T-cell (primary cell): ENCODE measurements at regions not wholly inside any gene's neighbourhood (a gene's known extent, or its start where the extent isn't known, plus 50 kb on each side); places are given as distances from the start of the nearest gene placed in this dataset.

Experiments used
- ATAC-seq, 4 experiments: fragments of 200-7000 bp in 3 of 4; fragments of 150-1000 bp in 1 of 4; cut with Tn5 transposase; replicated peaks in 1 of 4; 1 replicate in 3 of 4; 2 replicates in 1 of 4; pipeline ENCODE4 v1.10.0; 2021; ENCODE audit warnings: moderate library complexity in 3 of 4, mild to moderate bottlenecking in 2 of 4, moderate number of reproducible peaks in 1 of 4
- CTCF ChIA-PET, 2 donors: fragments of 300-600 bp; sonication (Branson Sonifier 250); formaldehyde crosslinking; loops; one replicate each; lab custom pipeline; 2022; ENCODE audit warnings: antibody characterized with exemption in 2 of 2; lab: Charles Lee
- POLR2A ChIA-PET, 2 donors: fragments of 300-600 bp; sonication (Branson Sonifier 250); formaldehyde crosslinking; loops; one replicate each; lab custom pipeline; 2022; ENCODE audit warnings: antibody characterized with exemption in 2 of 2; lab: Charles Lee
- DNase-seq, 35 experiments: peaks; one replicate each; pipeline versions ENCODE4 v3.0.0 to v3.0.0-alpha.2; 2013 to 2023
- H3K27ac ChIP-seq: one replicate; pipeline ENCODE4 v1.5.1; 2013; ENCODE audit warnings: low read length
- H3K27me3 ChIP-seq, 2 experiments: replicated peaks in 1 of 2; 1 replicate in 1 of 2; 2 replicates in 1 of 2; pipeline versions ENCODE4 v1.6.1 to v1.7.0; 2013; ENCODE audit warnings: low read length in 1 of 2, mixed read lengths in 1 of 2; ENCODE audit not compliant: control insufficient read depth in 2 of 2, insufficient read depth in 2 of 2; ENCODE audit errors: extremely low read depth in 1 of 2
- H3K36me3 ChIP-seq, 2 donors: 1 replicate in 1 of 2; 2 replicates in 1 of 2; pipeline versions ENCODE4 v1.6.1 to v1.7.0; 2013; ENCODE audit warnings: low read length in 1 of 2; ENCODE audit not compliant: control insufficient read depth in 2 of 2, insufficient read depth in 1 of 2; ENCODE audit errors: extremely low read depth in 1 of 2
- H3K4me1 ChIP-seq, 2 experiments: 1 replicate in 1 of 2; 2 replicates in 1 of 2; pipeline versions ENCODE4 v1.6.1 to v1.7.0; 2013; ENCODE audit warnings: low read length in 2 of 2, mixed read lengths in 1 of 2; ENCODE audit not compliant: insufficient read depth in 2 of 2, control insufficient read depth in 1 of 2; ENCODE audit errors: extremely low read depth in 1 of 2
- H3K4me3 ChIP-seq, 2 donors: 1 replicate in 1 of 2; 2 replicates in 1 of 2; pipeline versions ENCODE4 v1.5.1 to v1.7.0; 2013; ENCODE audit warnings: mild to moderate bottlenecking in 2 of 2, low read length in 1 of 2, moderate library complexity in 1 of 2; ENCODE audit not compliant: control insufficient read depth in 1 of 2; ENCODE audit errors: extremely low read depth in 1 of 2
- H3K9me3 ChIP-seq: 2 replicates; pipeline ENCODE4 v1.7.0; 2013
- H3K27ac Mint-ChIP-seq, 2 donors: one replicate each; pipeline ENCODE4 v1.8.0; 2020 to 2021; ENCODE audit warnings: mild to moderate bottlenecking in 2 of 2, mixed read lengths in 2 of 2
- H3K27me3 Mint-ChIP-seq, 2 donors: one replicate each; pipeline ENCODE4 v1.8.0; 2021 to 2022; ENCODE audit warnings: mixed read lengths in 2 of 2
- H3K36me3 Mint-ChIP-seq: one replicate; pipeline ENCODE4 v1.8.0; 2021; ENCODE audit warnings: mixed read lengths
- H3K4me1 Mint-ChIP-seq, 3 donors: one replicate each; pipeline ENCODE4 v1.8.0; 2020 to 2022; ENCODE audit warnings: mixed read lengths in 3 of 3, mild to moderate bottlenecking in 1 of 3
- H3K4me3 Mint-ChIP-seq, 3 donors: one replicate each; pipeline ENCODE4 v1.8.0; 2020 to 2022; ENCODE audit warnings: mild to moderate bottlenecking in 3 of 3, mixed read lengths in 3 of 3, moderate library complexity in 3 of 3
- H3K9me3 Mint-ChIP-seq, 3 donors: one replicate each; pipeline ENCODE4 v1.8.0; 2020 to 2022; ENCODE audit warnings: mixed read lengths in 3 of 3
- WGBS: methylation state at CpG from one replicate; pipeline ENCODE4 v1.1.5; 2013; ENCODE audit warnings: missing lambda C conversion rate; ENCODE audit not compliant: insufficient coverage; 5-methylcytosine and 5-hydroxymethylcytosine counted together

DNA sequence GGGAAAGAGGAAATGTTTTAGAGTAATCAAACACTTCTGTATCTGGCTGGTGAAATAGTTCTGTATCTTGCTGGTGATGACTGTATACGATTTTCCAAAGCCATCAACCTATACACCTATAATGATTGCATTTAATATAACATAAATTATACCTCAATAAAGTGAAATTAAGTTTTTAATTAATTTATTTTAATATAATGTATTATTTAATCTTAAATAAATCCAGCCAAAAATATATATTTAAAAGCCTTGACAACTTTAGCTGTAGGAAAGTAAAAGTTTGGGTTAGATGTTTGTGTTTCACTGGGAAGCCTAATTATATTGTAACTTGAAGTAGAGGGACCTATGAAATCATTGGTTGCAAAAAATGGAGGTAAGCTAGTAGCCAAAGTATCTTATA is 654.8 kb upstream of the MIS18BP1 start:
- no peaks in the 10 kb centered on the region for H3K4me1 ChIP-seq
- H3K36me3 Mint-ChIP-seq = no peaks in the 10 kb centered on the region
- no peak for ATAC-seq
- CTCF ChIA-PET = no interaction called here
- no peak overlapping the region for H3K27ac ChIP-seq
- peaks cover 3 to 8% (median 5%) of the 10 kb centered on the region in 3 donors for H3K9me3 Mint-ChIP-seq
- no peak overlapping the region for H3K4me3 ChIP-seq
- H3K27ac Mint-ChIP-seq = no peak overlapping the region
- no peak for DNase-seq
- H3K27me3 ChIP-seq = no peaks in the 10 kb centered on the region
- H3K4me3 Mint-ChIP-seq = no peak overlapping the region
- POLR2A ChIA-PET = no interaction called here
- no peaks in the 10 kb centered on the region for H3K9me3 ChIP-seq
- H3K4me1 Mint-ChIP-seq = no peaks in the 10 kb centered on the region
- no peaks in the 10 kb centered on the region for H3K36me3 ChIP-seq
- no CpG with 5 or more reads among the region's 1 CpG for WGBS
- H3K27me3 Mint-ChIP-seq = no peaks in the 10 kb centered on the region

DNA sequence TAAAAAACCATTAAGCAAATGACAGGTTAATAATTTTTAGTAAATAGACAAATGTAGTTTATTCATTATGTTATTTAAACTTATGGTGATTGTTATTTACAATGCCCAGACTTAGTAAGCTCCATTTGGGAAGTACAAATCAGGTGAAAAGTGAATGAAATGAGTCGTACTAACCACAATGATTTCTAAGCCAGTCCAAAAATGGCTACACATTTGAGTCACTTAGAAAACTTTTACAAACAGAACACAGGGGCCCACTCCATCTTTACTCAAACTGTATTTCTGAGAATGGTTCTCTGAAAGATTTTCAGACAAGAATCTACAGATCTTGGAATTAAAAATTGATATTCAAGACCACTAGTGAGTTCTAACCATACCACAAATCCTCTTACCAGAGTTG is 653.3 kb upstream of the MIS18BP1 start:
- Mint-ChIP-seq H3K36me3 (no peaks in the 10 kb centered on the region), H3K4me3 (no peak overlapping the region)

DNA sequence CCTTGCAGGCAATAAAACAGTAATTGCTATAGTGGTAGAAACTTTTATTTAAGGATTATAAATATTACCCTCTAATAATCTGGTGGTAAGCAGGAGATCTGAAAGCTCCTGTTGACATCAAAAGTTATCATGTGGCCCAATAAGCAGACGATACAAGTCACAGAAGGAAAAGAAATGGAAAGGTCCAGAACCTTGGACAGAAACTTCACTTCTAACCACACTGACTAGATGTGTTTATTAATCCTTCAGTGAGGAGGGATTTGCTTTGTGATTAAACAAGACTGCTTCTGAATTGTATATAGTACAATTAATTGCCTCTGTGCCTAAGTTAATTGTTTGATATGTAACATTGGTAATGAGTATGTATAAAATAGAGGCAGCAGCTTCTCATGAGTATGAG is 652.7 kb upstream of the MIS18BP1 start:
- peaks cover 2% of the 10 kb centered on the region for H3K9me3 ChIP-seq
- ChIA-PET CTCF (interaction anchor here in 1 of 2 donors (1.0 kb wide), 1 partner anchor 9 kb away, joined by 3 read pairs; no protein-coding TSS in a partner anchor), POLR2A (no interaction called here)
- no peaks in the 10 kb centered on the region for H3K4me1 ChIP-seq
- H3K36me3 ChIP-seq = no peaks in the 10 kb centered on the region
- H3K27ac ChIP-seq = no peak overlapping the region
- Mint-ChIP-seq H3K27me3 (no peaks in the 10 kb centered on the region), H3K36me3 (no peaks in the 10 kb centered on the region), H3K4me3 (no peak overlapping the region), H3K9me3 (peaks cover 0 to 10% (median 10%) of the 10 kb centered on the region in 3 donors), H3K4me1 (no peaks in the 10 kb centered on the region), H3K27ac (no peak overlapping the region)
- WGBS = no CpG with 5 or more reads among the region's 1 CpG
- no peaks in the 10 kb centered on the region for H3K27me3 ChIP-seq
- H3K4me3 ChIP-seq = no peak overlapping the region
- no peak for ATAC-seq
- no peak for DNase-seq

More for the DNA sequence above, 653.3 kb upstream of the MIS18BP1 start:
- no peaks in the 10 kb centered on the region for H3K36me3 ChIP-seq
- Mint-ChIP-seq H3K27me3 (no peaks in the 10 kb centered on the region), H3K4me1 (no peaks in the 10 kb centered on the region), H3K27ac (no peak overlapping the region), H3K9me3 (peaks cover 0 to 10% (median 10%) of the 10 kb centered on the region in 3 donors)
- POLR2A ChIA-PET = no interaction called here
- H3K27ac ChIP-seq = no peak overlapping the region
- whole genome bisulfite sequencing = no CpG with 5 or more reads among the region's 1 CpG
- no peak overlapping the region for H3K4me3 ChIP-seq
- CTCF ChIA-PET = interaction anchor here in 1 of 2 donors (1.0 kb wide), 1 partner anchor 9 kb away, joined by 3 read pairs; no protein-coding TSS in a partner anchor
- H3K9me3 ChIP-seq = no peaks in the 10 kb centered on the region
- ATAC-seq (no peak), DNase-seq (no peak)
- no peaks in the 10 kb centered on the region for H3K4me1 ChIP-seq
- no peaks in the 10 kb centered on the region for H3K27me3 ChIP-seq

DNA sequence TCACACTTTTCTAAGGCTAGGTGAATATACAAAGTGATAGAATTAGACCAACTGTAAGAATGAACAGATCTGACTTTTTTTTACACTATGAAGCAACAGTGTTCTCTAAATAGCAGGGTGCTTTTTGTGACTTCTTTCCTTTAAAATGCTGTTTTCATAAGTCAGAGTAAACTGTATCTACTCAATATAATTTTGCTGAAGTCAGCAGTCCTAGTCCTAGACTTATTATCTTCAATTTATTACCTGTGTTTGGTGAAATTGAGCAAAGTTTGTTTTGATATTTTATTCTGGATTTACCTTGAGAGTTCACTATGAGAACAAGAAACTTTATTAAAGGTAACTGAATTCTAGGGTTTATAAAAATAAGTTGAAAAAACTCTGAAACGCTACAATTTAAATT is 651.3 kb upstream of the MIS18BP1 start:
- WGBS = no CpG with 5 or more reads among the region's 1 CpG

DNA sequence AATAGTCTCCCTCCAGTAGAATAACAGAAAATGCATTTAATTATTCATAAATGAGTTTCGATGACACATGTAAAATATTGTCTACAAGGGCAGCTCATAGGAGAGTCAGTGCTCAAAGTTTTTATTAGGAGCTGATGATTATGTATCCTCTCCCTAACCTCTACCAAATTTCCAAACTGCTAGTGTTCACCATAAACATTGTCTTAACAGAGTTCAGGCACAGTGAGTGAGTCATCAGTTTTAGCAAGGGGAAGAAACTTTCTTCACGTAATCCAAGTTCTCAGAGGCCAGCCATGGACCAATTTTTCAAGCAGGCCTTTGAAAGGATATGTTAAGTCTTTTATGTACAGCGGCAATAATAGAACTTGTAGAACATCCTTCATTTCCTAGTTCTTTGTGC is 649.2 kb upstream of the MIS18BP1 start:
- Mint-ChIP-seq H3K27me3 (no peaks in the 10 kb centered on the region), H3K27ac (no peak overlapping the region)

More for the DNA sequence above, 651.3 kb upstream of the MIS18BP1 start:
- Histone ChIP-seq H3K4me3 (no peak overlapping the region), H3K27ac (no peak overlapping the region), H3K27me3 (no peaks in the 10 kb centered on the region), H3K4me1 (no peaks in the 10 kb centered on the region), H3K36me3 (no peaks in the 10 kb centered on the region), H3K9me3 (peaks cover 2% of the 10 kb centered on the region)
- ChIA-PET CTCF (no interaction called here), POLR2A (no interaction called here)
- Mint-ChIP-seq H3K36me3 (no peaks in the 10 kb centered on the region), H3K4me3 (no peak overlapping the region), H3K9me3 (peaks cover 0 to 15% (median 7%) of the 10 kb centered on the region in 3 donors), H3K27me3 (no peaks in the 10 kb centered on the region), H3K27ac (no peak overlapping the region), H3K4me1 (no peaks in the 10 kb centered on the region)
- ATAC-seq (no peak), DNase-seq (no peak)

DNA sequence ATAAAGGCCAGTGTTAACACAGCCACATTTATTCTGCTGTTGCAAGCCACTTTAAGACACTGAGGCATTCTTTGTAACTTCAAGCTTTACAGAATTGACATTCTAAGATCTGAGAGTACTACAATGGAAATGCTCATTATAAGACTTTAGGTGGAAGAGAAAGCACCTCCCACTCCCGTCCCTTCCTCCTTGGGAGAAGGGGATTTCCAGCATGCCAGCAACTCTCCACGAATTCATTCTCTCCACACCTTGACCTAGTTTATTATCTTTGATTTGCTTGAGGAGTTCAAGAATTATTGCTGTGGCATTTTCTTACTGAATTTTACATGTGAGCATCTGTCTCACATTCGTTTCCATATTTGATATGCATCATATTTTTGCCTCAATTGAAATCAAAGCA is 644.4 kb upstream of the MIS18BP1 start:
- no peaks in the 10 kb centered on the region for H3K36me3 ChIP-seq

More for the DNA sequence above, 649.2 kb upstream of the MIS18BP1 start:
- Histone ChIP-seq H3K9me3 (peaks cover 2% of the 10 kb centered on the region), H3K27ac (no peak overlapping the region), H3K36me3 (no peaks in the 10 kb centered on the region), H3K27me3 (no peaks in the 10 kb centered on the region), H3K4me3 (no peak overlapping the region), H3K4me1 (no peaks in the 10 kb centered on the region)
- no CpG with 5 or more reads among the region's 3 CpGs for WGBS
- no peaks in the 10 kb centered on the region for H3K36me3 Mint-ChIP-seq
- POLR2A ChIA-PET = no interaction called here
- H3K4me3 Mint-ChIP-seq = no peak overlapping the region
- ATAC-seq (no peak), DNase-seq (no peak)
- CTCF ChIA-PET = no interaction called here
- H3K4me1 Mint-ChIP-seq = no peaks in the 10 kb centered on the region
- peaks cover 0 to 18% (median 7%) of the 10 kb centered on the region in 3 donors for H3K9me3 Mint-ChIP-seq

DNA sequence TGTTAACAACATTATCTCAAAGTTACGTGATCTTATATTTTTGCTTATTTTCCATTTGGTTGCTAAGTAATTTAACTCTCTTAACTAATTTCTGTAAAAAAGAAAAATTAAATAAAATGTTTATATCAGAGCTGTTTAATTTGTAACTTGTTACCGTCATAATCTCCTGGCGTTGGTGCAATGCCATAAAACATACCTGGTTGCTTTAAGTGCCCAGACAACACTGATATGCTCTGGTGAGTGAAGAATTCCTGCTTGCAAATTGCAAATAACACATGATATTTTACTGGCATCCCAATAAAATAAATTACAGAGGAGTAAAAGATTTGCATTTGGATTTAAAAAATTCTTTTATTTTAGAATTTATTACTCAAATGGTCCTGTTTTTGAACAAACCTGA is 640.1 kb upstream of the MIS18BP1 start:
- Histone ChIP-seq H3K27me3 (no peaks in the 10 kb centered on the region), H3K4me1 (no peaks in the 10 kb centered on the region), H3K4me3 (no peak overlapping the region), H3K36me3 (no peaks in the 10 kb centered on the region), H3K27ac (no peak overlapping the region), H3K9me3 (no peaks in the 10 kb centered on the region)
- H3K9me3 Mint-ChIP-seq = peaks cover 4 to 24% (median 20%) of the 10 kb centered on the region in 3 donors
- H3K27me3 Mint-ChIP-seq = no peaks in the 10 kb centered on the region
- H3K4me3 Mint-ChIP-seq = no peak overlapping the region
- CTCF ChIA-PET = no interaction called here
- no peak overlapping the region for H3K27ac Mint-ChIP-seq
- no peak for DNase-seq
- no peaks in the 10 kb centered on the region for H3K36me3 Mint-ChIP-seq
- WGBS = no CpG with 5 or more reads among the region's 3 CpGs
- POLR2A ChIA-PET = no interaction called here
- H3K4me1 Mint-ChIP-seq = no peaks in the 10 kb centered on the region
- ATAC-seq = no peak

More for the DNA sequence above, 644.4 kb upstream of the MIS18BP1 start:
- H3K4me3 Mint-ChIP-seq = no peak overlapping the region
- H3K27me3 ChIP-seq = no peaks in the 10 kb centered on the region
- ATAC-seq (no peak), DNase-seq (no peak)
- WGBS = no CpG with 5 or more reads among the region's 3 CpGs
- H3K4me1 Mint-ChIP-seq = no peaks in the 10 kb centered on the region
- CTCF ChIA-PET = interaction anchor here in 1 of 2 donors (1.1 kb wide), 1 partner anchor 9 kb away, joined by 3 read pairs; no protein-coding TSS in a partner anchor
- H3K4me1 ChIP-seq = no peaks in the 10 kb centered on the region
- peaks cover 2% of the 10 kb centered on the region for H3K9me3 ChIP-seq
- peaks cover 5 to 14% (median 7%) of the 10 kb centered on the region in 3 donors for H3K9me3 Mint-ChIP-seq
- POLR2A ChIA-PET = no interaction called here
- H3K27ac ChIP-seq = no peak overlapping the region
- H3K4me3 ChIP-seq = no peak overlapping the region
- no peaks in the 10 kb centered on the region for H3K27me3 Mint-ChIP-seq
- H3K36me3 Mint-ChIP-seq = no peaks in the 10 kb centered on the region
- H3K27ac Mint-ChIP-seq = no peak overlapping the region
